H1 (cell line): ENCODE measurements at regions not wholly inside any gene's neighbourhood (a gene's known extent, or its start where the extent isn't known, plus 50 kb on each side); places are given as distances from the start of the nearest gene placed in this dataset.

Source experiments
- CEBPB ChIP-seq: IDR thresholded peaks from 2 replicates; pipeline ENCODE4 v1.6.1; 2012; ENCODE audit warnings: low read depth, low read length
- CREB1 ChIP-seq: IDR thresholded peaks from 2 replicates; pipeline ENCODE4 v1.6.1; 2012; ENCODE audit warnings: inconsistent platforms
- CTCF ChIP-seq, 3 experiments: IDR thresholded peaks; 1 replicate in 2 of 3; 2 replicates in 1 of 3; pipeline versions ENCODE4 v1.5.1 to v1.6.1; 2011; ENCODE audit warnings: low read length in 3 of 3, mild to moderate bottlenecking in 3 of 3, inconsistent platforms in 2 of 3, low read depth in 1 of 3, moderate library complexity in 1 of 3; ENCODE audit not compliant: insufficient read depth in 1 of 3; ENCODE audit errors: control extremely low read depth in 1 of 3
- JUND ChIP-seq: IDR thresholded peaks from 2 replicates; pipeline ENCODE4 v1.6.1; 2011; ENCODE audit warnings: mild to moderate bottlenecking, improper control_type of control experiment, low read length
- POLR2A ChIP-seq, 2 experiments: IDR thresholded peaks; 1 replicate in 1 of 2; 2 replicates in 1 of 2; pipeline ENCODE4 v1.6.1; 2011; ENCODE audit warnings: low read depth in 2 of 2, low read length in 2 of 2, mild to moderate bottlenecking in 2 of 2; ENCODE audit errors: control extremely low read depth in 1 of 2
- POLR2AphosphoS5 ChIP-seq: IDR thresholded peaks from 2 replicates; pipeline ENCODE4 v1.6.1; 2011; ENCODE audit warnings: low read depth, low read length
- RAD21 ChIP-seq, 2 experiments: IDR thresholded peaks in 1 of 2; conservative IDR thresholded peaks in 1 of 2; 2 replicates each; pipeline ENCODE4 v1.6.1; 2011; ENCODE audit warnings: low read depth in 2 of 2, low read length in 2 of 2, improper control_type of control experiment in 1 of 2, inconsistent platforms in 1 of 2, mild to moderate bottlenecking in 1 of 2, moderate library complexity in 1 of 2
- USF2 ChIP-seq: IDR thresholded peaks from 2 replicates; pipeline ENCODE4 v1.6.1; 2011; ENCODE audit warnings: low read length, improper control_type of control experiment
- YY1 ChIP-seq: IDR thresholded peaks from 2 replicates; pipeline ENCODE4 v1.6.1; 2011; ENCODE audit warnings: low read depth, mild to moderate bottlenecking, low read length
- TF ChIP-seq, protein P1 (sequence below): IDR thresholded peaks from 2 replicates; pipeline ENCODE4 v1.6.1; 2012; ENCODE audit warnings: inconsistent platforms

GRCh38 chr4:143118663-143119062, 66.1 kb upstream of the USP38 start:
- TF ChIP-seq CTCF (IDR thresholded peaks at IDR 0.05; ENCODE audit: control extremely low read depth in 1 of 3, insufficient read depth in 1 of 3, low read depth in 1 of 3, low read length in 3 of 3) (no peak), JUND (no peak), POLR2AphosphoS5 (no peak), CREB1 (no peak), POLR2A (IDR thresholded peaks at IDR 0.05; ENCODE audit: control extremely low read depth in 1 of 2, low read depth in 2 of 2, low read length in 2 of 2) (no peak), YY1 (no peak), CEBPB (no peak), USF2 (no peak), RAD21 (IDR thresholded peaks at IDR 0.05 in 1 of 2, conservative IDR thresholded peaks at IDR 0.05 in 1 of 2; ENCODE audit: low read depth in 2 of 2, low read length in 2 of 2) (no peak)
- TF ChIP-seq, protein P1, sequence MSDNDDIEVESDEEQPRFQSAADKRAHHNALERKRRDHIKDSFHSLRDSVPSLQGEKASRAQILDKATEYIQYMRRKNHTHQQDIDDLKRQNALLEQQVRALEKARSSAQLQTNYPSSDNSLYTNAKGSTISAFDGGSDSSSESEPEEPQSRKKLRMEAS = no peak
